GM21515 (cell line): ENCODE measurements at regions not wholly inside any gene's neighbourhood (a gene's known extent, or its start where the extent isn't known, plus 50 kb on each side); places are given as distances from the start of the nearest gene placed in this dataset.

Experiments
- ATAC-seq: cut with Tn5 transposase; IDR thresholded peaks from one replicate; pipeline ENCODE4 v1.9.1; 2021; ENCODE audit not compliant: unreplicated experiment

DNA sequence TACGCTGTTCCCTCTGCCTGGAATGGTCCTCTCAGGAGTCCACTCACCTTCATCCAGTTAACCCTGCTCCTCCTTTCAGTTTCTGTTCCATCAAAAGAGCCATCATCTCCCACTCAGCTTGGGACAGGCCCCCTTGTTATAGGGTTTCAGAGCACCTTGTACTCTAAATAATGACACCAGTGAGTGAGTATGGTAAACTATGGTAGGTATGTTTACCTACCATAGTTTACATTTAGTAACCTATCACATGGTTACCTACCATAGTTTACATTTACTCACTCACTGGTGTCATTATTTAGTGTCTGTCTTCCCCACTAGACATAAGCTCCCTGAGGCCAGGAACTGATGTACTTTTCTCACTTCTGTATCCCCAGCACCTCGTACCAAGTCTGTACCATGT is 130.2 kb upstream of the SESN3 start:
- no peak for ATAC-seq

DNA sequence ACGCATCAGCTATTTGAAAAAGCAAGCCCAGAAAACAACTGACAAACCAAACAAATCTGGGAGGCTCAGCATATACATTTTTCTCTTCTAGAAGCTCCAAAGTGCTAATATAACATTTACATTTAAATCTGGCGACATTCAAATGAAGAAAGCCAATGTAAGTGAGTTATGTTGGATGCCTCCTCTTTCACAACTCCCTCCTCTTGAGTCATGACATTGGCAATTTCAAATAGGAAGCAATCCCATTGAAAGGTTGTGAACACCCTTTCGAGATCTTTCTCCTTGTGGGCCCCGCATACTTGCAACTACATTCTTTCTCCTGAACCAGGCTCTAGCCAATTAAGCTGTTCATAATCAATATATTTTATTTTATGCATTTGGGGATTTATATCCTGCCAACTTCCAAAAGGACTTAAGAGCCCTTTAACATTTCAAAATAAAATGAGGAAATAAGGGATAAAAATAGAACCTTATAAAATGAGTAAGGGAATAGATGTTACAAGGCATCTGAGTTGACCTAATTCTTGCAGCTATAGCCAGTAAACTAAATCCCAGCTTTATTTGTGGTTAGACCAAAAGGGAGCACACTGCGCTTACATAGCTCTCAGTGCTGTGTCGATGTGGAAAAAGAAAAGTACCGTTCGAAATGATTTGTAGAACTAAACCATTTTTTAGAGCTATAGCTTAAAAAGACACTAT is 129.5 kb upstream of the SESN3 start:
- no peak for ATAC-seq

DNA sequence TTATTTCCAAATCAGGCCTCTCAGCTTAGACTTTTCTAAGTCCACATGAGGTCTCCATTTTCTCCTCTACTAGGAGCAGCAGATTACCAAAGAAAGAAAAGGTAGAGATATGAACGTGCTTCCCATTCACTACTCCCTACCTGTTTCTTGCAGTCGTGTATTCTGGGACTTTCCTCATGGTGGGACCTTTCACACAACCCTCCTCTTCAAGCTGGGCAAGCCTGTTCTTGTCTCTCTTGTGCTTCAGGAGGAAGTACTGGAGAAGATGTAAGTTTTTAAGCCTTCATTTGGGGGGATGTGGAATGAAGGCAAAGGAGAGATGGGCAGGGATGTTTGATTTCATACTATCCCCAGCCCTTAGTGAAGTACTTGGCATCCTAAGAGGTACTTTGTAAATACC is 128.8 kb upstream of the SESN3 start:
- ATAC-seq = no peak

DNA sequence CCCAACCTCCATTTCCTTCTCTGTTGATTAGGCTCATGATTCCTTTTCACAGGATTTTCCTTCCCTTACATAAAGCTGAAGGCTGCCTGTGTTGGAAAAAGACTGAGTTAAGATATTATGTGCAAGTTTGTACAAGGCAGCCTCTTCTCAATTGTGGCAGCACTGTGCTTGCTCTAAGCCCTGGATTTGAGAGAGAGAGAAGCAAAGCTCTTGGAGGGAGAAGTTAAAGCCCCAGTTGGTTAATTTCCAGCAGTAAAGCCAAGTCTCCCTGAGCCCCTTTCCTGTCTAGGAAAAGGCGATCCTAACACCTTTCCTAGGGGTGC is 128.3 kb upstream of the SESN3 start:
- ATAC-seq = no peak

DNA sequence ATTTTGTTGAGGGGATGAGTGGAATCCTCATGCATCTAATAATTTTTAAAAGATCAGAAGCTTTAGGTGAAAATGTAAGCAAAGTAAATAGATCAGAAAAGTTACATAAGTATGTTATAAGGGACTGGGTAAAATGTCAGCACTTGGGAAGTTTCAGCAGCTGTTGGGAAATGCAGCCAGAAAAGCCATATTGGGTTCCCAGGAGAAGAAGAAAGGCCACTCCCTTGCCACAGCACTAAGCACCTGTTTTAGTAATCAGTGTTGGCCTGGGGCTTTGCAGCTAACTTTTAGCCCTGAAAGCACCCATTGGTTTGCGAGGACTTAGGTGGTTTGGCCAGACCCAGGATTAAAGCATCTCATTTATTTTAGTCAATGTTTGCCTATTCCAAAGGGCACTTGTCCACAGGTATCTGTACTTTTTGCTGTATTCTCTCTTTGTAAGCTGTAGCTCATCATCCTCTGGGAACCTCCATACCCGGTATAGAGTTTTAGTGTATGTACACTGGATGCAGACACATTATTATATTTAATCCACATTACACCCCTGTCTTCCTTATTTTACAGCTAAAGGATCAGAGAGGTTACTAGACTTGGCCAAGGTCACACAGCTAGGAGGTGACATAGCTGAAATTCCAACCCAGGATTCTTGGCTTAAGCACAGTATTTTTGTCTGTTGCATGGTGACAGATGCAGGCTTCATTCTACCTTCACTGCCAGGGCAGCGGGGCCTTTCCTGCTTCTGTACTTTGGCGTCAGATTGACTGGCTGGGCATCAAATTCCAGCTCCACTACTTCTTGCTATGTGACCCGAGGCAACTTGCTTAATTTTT is 127.7 kb upstream of the SESN3 start:
- no peak for ATAC-seq

DNA sequence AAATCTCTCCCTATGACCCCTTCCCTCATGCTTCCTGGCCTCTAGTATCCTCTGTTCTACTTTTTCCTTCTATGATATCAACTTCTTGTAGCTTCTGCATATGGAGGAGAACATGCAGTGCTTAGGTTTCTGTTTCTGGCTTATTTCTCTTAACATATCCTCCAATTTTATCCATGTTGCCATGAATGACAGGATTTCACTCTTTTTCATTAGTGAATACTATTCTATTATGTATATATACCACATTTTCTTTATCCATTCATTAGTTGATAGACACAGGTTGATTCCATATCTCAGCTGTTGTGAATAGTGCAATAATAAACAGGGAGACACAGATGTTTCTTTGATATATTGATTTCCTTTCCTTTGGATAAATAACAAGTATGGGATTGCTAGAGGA is 123.3 kb upstream of the SESN3 start:
- no peak for ATAC-seq

DNA sequence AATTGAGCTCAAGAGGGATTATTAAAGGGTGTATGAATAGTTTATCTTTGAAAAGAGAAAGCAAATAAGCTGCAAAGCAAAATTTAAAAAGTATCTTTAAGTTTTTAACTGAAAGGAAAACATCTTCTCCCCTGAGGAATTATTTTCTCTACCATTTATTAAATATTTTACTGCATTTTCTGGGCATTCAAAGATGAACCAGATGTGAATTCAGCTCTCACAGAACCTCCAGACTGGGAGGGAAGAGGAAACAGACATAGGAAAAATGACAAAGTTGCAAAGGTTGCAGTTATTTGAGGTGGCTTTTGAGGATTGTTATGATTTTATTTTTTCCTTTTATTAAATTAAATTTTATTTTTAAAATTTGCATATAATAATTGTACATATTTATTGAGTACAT is 122.7 kb upstream of the SESN3 start:
- no peak for ATAC-seq

DNA sequence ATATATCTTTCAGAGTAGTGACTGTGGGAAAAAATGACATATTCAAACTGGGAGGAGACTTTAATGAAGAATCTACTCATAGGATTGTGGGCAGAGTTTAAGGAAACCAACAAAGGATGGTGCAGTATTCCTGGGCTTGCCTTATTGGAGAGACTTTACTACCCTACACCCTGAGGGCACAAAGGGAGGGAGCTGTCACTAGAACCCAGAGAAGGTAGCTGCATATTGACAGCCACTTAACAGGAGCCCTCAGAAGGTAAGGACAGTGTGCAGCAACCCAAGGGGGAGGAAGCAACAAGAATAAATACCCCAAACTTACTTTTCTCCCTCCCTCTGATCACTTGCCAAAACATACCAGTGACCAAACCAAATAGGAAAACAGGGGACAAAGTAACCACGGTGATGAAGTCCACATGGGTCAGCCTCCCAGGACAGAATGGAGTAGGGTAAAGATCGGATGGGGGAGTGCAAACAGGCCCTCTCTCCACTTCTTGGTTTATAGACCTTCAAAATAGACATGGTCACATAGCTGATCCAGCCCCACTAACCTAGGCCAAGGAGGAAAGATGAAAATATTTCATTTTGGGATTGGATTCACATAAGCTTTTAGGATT is 121.8 kb upstream of the SESN3 start:
- no peak for ATAC-seq

DNA sequence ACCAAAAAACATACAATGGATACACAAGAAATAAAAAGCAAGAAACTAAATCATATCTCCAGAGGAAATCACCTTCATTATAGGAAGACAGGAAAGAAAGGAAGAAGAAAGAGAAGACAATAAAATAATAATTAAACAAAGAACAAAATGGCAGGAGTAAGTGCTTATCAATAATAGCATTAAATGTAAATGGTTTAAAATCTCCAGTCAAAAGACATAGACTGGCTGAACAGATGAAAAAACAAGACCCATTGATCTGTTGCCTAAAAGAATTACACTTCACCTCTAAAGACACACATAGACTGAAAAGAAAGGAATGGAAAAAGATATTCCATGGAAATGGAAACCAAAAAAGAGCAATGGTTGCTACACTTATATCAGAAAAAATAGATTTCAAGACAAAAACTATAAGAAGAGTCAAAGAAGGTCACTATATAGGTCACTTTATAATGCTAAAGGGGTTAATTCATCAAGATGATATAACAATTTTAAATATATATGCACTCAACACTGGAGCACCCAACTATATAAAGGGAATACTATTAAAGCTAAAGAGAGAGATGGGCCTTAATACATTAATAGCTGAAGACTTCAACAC is 118.4 kb upstream of the SESN3 start:
- no peak for ATAC-seq

DNA sequence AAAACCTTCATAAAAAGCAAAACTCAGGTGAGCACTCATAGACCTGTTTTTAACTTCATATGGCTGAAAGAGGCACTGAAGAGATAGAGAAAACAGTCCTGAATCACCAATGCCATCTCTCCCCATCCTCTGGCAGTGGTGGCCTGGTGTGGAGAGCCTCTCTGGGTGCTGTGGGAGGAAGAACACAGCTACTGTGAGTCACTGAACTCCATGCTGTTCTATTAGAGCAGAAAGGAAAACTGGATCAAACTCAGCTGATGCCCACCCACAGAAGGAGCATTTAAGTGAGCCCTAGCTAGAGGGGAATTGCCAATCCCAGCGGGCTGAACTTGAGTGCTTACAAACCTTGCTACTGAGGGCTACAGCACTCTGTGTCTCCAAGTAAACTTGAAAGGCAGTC is 115.3 kb upstream of the SESN3 start:
- no peak for ATAC-seq

DNA sequence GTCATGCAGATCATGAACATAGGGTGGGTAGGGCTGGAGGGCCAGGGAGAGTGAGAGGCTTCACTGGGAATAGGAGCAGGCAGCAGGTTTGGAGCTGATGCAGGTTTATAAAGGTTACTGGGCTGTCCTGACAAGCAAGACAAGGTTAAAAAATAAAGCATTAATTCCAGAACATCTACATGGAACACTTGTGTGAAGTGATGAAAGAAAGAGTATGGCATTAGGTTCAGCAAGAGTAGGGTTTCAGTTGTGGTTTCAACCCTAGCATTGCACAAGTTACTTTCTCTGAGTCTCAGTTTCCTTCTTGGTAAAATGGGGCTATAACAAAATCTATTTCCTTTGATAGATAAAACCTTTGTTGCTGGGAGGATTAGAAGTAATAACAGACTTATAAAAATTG is 114.6 kb upstream of the SESN3 start:
- peak; percentile 89 for ATAC-seq

DNA sequence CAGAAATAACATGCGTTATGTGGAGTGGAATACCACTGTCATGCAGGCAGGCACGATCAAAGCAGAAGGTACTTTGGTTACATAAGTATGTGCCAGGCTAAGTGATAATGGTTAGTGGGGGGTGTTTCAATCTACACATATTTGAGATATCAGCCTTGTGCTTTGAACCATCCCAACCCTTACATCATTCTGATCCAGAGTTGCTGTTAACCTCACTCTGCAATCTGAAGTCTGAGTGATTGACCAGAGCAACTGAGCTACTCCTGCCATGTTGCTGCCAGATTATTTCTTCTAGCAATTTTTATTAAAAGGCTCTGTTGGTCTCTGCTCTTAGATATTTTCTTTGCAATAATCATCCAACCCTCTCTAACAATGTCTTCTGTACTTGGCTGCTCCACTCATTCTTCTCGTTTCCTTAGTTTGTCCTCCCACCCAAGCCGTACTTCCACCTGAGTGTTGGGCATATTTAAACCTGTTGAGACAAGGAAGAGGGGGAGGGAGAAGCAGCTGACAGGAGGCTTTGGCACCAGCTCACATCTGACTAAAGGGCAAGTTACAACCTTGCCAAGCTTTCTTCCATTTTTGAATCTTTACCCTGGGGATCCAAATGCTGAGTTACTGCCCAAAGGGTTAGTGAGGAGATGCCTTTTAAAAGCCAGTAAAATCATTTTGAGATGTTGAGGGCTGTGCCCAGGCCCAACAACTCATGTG is 114.1 kb upstream of the SESN3 start:
- no peak for ATAC-seq

DNA sequence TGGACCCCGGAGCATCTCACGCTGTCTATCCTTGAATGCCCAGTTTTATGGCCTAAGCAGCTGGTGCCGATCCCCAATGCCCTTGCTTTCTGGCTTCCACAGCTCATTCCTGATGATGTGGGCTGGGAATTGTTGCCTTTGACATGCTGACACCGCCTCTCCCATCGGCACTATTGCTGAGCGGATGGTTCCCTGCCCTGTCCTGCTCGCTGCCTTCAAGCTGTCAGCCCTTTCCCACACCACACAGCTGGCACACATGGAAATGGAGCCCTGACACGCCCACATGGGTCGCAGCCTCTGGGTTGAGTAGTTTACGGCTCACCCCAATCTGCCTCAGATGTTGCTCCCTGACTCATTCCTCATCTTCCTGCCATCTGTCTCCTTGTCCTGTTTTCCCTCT is 110.2 kb upstream of the SESN3 start:
- ATAC-seq = no peak

DNA sequence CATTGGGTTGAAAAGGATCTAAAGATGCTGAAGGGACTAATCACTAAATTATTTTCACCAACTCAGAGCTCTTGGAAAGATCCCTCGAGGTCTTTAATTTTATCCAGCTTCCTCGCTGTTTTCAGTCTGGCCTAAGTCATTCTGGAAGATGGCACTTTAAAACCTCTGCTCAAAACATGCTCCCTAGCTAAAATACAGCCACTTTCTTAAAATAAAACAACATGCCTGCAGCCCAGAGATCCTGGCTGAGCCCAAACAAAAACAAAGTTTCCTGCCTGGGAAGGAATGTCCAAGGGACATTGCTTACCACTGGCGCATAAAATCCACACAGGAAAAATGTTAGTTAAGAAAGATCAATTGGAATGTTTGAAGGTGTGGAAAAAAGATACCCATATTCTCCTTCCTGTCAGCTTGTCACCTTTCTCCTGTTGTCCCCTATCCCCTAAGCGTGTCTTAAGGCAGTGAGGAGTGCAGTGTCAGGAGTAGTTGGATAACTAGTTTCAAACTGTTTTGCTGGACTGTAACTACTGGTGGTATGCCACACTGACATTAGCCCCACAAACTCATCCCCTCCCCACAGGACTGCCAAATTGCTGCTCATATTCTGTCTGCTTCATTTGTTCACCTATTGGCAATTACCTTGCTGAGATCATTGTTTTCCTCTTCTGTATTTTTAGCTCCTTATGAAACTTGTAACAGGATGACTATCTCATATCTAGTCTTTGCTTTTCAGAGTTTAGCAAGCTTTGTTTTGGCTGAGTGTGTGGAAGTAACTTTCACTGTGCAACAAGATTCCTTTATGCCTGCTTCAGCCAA is 108.3 kb upstream of the SESN3 start:
- ATAC-seq = no peak

DNA sequence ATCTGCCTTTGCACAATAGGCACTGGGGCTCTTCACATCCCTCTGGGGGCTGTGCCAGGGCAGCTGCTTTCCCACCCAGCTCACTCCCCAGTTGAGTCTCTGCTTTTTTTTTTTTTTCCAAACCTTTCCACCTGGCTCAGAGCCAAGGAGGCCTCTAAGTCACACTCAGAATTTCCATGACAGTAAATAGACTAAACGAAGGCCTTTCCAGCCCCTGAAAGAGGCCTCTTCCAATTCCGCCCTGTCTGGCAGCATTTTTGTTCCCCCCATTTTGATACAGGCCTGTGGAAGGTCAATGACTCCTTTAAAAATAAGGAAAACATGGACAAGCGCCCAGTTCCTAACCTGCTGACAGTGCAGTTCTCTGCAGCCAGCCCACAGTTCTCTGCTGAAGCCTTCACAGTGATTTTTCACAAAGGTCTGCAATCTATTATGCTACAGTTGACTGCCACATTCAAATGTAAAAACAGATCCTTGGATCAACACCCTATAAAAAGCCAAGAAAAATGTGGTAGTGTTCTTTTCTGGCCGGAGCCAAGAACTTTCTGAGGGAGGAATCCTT is 107.5 kb upstream of the SESN3 start:
- no peak for ATAC-seq

DNA sequence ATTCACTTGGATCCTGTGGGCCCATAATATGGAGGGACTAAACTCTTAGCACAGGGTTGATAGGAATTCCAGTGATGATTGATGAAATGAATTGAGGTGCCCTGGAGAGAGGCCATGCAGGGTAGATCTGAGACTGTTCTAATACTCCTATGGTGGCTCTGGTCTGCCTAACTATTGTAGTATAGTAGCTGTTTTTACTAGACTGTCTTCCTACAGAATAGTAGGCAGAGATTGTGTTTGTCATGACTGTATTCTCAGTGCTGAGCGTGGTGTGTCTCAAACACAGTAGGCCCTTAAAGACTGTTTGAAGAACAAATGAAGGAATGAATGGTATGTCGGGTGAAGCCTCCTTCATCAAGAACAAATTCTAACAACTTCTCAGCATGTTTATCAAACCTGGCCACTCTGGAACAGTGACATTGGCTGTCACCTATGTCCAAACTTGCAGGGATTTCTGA is 107.0 kb upstream of the SESN3 start:
- peak; percentile 8 for ATAC-seq

DNA sequence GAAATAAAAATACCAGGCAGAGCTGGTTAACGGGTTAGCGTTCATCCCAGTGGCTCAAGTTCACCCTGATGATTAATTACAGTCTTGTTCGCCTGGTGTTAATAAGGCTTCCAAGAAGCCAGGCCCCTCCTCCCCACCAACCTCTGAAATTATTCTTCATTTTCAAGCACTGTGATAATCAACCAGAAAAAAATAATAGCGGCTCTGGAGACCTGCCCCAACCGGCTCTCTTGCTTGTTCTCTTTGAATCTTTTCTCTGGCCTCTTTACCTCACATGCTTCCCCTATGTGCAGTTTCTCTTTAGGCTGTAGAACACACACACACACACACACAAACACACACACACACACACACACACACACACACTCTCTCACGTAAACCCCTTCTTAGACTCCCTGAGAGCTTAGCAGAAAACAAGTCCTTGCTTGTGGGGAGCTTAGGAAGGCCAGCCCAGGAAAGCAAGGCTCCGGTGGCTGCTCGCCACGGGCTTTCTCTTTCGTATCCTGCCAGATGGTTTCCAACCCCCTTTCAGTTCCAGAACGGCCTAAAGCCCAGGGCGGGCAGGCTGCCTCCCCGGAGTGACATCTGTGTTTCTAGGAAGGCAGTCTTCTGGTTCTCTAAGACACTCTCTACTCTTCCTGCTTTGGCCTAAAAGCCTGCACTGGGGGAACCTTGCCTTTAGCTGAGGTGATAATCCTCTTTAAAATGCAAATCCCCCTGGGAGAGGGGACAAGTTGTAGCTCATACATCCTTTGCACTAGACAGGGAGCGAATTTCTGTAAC is 106.4 kb upstream of the SESN3 start:
- peak; percentile 90 for ATAC-seq

DNA sequence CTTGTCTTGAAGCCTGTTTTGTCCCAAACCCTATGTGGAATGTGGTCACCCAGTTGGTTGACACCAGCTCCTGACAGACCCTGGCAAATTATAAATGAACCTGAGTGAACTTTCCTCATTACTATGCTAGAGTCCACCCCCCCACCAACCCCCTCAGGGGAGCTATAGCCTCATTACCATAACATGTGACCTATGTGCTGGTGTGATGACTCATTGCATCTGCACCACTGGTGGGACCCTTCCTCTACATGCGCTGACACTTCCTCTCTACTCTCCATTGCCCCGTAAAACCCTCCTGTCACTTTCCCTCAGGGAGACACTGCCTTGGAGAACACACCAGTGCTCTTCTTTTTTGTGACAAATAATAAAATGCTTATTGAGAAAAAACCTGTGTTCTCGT is 105.0 kb upstream of the SESN3 start:
- no peak for ATAC-seq

DNA sequence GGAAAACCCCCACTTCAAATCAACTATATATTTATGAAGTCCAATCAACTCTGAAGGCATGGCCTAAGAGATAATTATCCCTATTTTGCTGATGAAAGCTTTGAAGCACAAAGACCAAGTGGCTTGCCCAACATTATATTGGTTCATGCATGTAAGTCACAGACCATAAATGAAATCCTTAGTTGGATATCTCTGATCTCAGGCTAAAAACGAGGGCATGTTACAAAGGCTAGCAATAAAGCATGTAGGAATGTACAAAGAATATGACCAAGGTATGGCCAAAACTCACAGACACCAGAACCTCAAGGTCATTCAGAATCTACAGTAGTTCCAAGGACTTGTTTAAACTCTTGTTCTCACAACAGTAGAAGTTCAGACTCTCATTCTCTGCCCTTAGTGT is 100.2 kb upstream of the SESN3 start:
- no peak for ATAC-seq
